NOMO-1 (cell line): ENCODE measurements at regions not wholly inside any gene's neighbourhood (a gene's known extent, or its start where the extent isn't known, plus 50 kb on each side); places are given as distances from the start of the nearest gene placed in this dataset.
"Not testable (repeated sequence)": the region's sequence is repeated elsewhere in the genome, so short reads cannot be mapped to it uniquely, and the experiment has no call there.

Source experiments
- DNase-seq, 2 experiments: peaks; one replicate each; lab custom pipeline; 2025; ENCODE audit not compliant: unreplicated experiment in 2 of 2; lab: John Stamatoyannopoulos, UW

GRCh38 chr16:51870296-51870854 lies 676.6 kb downstream of the TOX3 start:
- no peak for DNase-seq

- DNase-seq = no peak
These were observed 677.8 kb downstream of the TOX3 start for GRCh38 chr16:51869176-51869575.

- DNase-seq = no peak
These were observed 678.3 kb downstream of the TOX3 start for GRCh38 chr16:51868631-51869030.

- no peak for DNase-seq
These were observed 679.4 kb downstream of the TOX3 start for GRCh38 chr16:51867386-51868065.

- DNase-seq = no peak
These were observed 682.4 kb downstream of the TOX3 start for GRCh38 chr16:51864575-51864974.

GRCh38 chr16:51854401-51854951 lies 692.5 kb downstream of the TOX3 start:
- DNase-seq = no peak

- DNase-seq = no peak
These were observed 693.4 kb downstream of the TOX3 start for GRCh38 chr16:51853586-51853985.

- no peak for DNase-seq
These were observed 694.1 kb downstream of the TOX3 start for GRCh38 chr16:51852892-51853291.

- DNase-seq = no peak
These were observed 695.8 kb downstream of the TOX3 start for GRCh38 chr16:51851111-51851510.

GRCh38 chr16:51849715-51850114 lies 697.2 kb downstream of the TOX3 start:
- no peak for DNase-seq

GRCh38 chr16:51845586-51846305 lies 694.7 kb upstream of the SALL1 start:
- DNase-seq = no peak

GRCh38 chr16:51839727-51840462 lies 688.8 kb upstream of the SALL1 start:
- DNase-seq = no peak

- no peak for DNase-seq
These were observed 683.7 kb upstream of the SALL1 start for GRCh38 chr16:51834794-51835193.

GRCh38 chr16:51834133-51834532 lies 683.1 kb upstream of the SALL1 start:
- DNase-seq = no peak

- no peak for DNase-seq
These were observed 680.7 kb upstream of the SALL1 start for GRCh38 chr16:51831595-51832367.

GRCh38 chr16:51831034-51831433 lies 680.0 kb upstream of the SALL1 start:
- DNase-seq = not testable (repeated sequence)

GRCh38 chr16:51825779-51826178 lies 674.7 kb upstream of the SALL1 start:
- DNase-seq = no peak

GRCh38 chr16:51822471-51822870 lies 671.4 kb upstream of the SALL1 start:
- no peak for DNase-seq

- no peak for DNase-seq
These were observed 670.5 kb upstream of the SALL1 start for GRCh38 chr16:51821527-51821926.

GRCh38 chr16:51820176-51820575 lies 669.1 kb upstream of the SALL1 start:
- DNase-seq = no peak
